ENCODE measurements at regions not wholly inside any gene's neighbourhood (a gene's known extent, or its start where the extent isn't known, plus 50 kb on each side); places are given as distances from the start of the nearest gene placed in this dataset.

- no peaks in the 10 kb centered on the region for H3K9me3 ChIP-seq (ENCODE audit: low read length)
Measured at GRCh38 chrX:43314525-43314924, 341.6 kb upstream of the MAOA start.

GRCh38 chrX:43315622-43316021, 340.5 kb upstream of the MAOA start:
- no peaks in the 10 kb centered on the region for H3K9me3 ChIP-seq (ENCODE audit: low read length)
- no peaks in the 10 kb centered on the region for H3K36me3 ChIP-seq (ENCODE audit: insufficient read depth, low read length)
- no peak overlapping the region for H2AFZ ChIP-seq (ENCODE audit: low read depth, low read length)
- peaks cover 2% of the 10 kb centered on the region for H3K4me1 ChIP-seq (ENCODE audit: insufficient read depth, low read length)
- H3K27me3 ChIP-seq (ENCODE audit: insufficient read depth, low read length): no peaks in the 10 kb centered on the region
- H3K4me3 ChIP-seq (ENCODE audit: low read length): no peak overlapping the region

More at GRCh38 chrX:43314525-43314924, 341.6 kb upstream of the MAOA start:
- Histone ChIP-seq H2AFZ (ENCODE audit: low read depth, low read length) (no peak overlapping the region), H3K27me3 (ENCODE audit: insufficient read depth, low read length) (no peaks in the 10 kb centered on the region), H3K4me1 (ENCODE audit: insufficient read depth, low read length) (peaks cover 2% of the 10 kb centered on the region), H3K4me3 (ENCODE audit: low read length) (no peak overlapping the region), H3K36me3 (ENCODE audit: insufficient read depth, low read length) (no peaks in the 10 kb centered on the region)

- no peaks in the 10 kb centered on the region for H3K36me3 ChIP-seq (ENCODE audit: insufficient read depth, low read length)
- peaks cover 2% of the 10 kb centered on the region for H3K4me1 ChIP-seq (ENCODE audit: insufficient read depth, low read length)
- no peaks in the 10 kb centered on the region for H3K27me3 ChIP-seq (ENCODE audit: insufficient read depth, low read length)
- H2AFZ ChIP-seq (ENCODE audit: low read depth, low read length): no peak overlapping the region
- H3K9me3 ChIP-seq (ENCODE audit: low read length): no peaks in the 10 kb centered on the region
- no peak overlapping the region for H3K4me3 ChIP-seq (ENCODE audit: low read length)
Measured at GRCh38 chrX:43316146-43316545, 340.0 kb upstream of the MAOA start.

DNA sequence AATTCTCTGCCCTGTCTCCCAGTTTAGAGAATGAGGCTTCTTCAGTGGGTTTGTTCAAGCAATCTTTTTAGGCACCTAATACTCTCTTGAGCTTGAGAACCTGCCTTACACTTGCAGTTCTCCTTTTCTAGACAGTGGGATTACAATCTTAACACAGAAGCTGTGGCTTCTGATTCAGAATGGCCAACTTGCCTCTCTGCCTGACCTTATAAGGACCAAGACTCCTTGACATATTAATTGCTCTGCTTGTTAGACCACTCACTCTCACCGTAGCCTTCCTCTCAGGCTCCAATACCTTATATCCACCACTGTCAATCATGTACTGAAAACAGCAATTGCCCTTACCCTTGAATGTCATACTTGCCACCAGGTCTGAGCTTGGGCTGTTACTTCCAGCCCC, 338.7 kb upstream of the MAOA start:
- Histone ChIP-seq H3K36me3 (ENCODE audit: insufficient read depth, low read length) (no peaks in the 10 kb centered on the region), H3K4me1 (ENCODE audit: insufficient read depth, low read length) (no peaks in the 10 kb centered on the region), H3K9me3 (ENCODE audit: low read length) (no peaks in the 10 kb centered on the region), H3K4me3 (ENCODE audit: low read length) (no peak overlapping the region), H2AFZ (ENCODE audit: low read depth, low read length) (no peak overlapping the region), H3K27me3 (ENCODE audit: insufficient read depth, low read length) (no peaks in the 10 kb centered on the region)

- no peak overlapping the region for H2AFZ ChIP-seq (ENCODE audit: low read depth, low read length)
- H3K4me3 ChIP-seq (ENCODE audit: low read length): no peak overlapping the region
- H3K27me3 ChIP-seq (ENCODE audit: insufficient read depth, low read length): no peaks in the 10 kb centered on the region
Measured at GRCh38 chrX:43328358-43328946, 327.6 kb upstream of the MAOA start.

DNA sequence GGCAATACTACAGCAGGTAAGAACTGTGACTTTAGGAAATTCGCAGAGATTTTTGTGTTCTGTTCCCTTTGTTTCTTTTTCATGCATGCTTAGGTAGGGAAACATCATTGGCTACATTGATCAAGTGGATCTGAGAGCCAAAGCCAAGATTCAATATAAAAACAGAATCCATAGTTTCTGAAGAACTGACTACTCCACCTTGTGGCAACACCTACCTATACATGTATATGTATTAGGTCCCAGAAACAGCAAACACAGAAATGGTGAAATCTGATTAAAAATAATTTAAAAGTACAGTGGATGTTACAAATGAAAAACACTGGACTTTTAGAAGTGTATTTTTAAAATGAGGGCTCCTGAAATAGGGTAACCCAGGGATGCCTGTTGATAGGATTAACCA, 322.6 kb upstream of the MAOA start:
- Histone ChIP-seq H3K36me3 (ENCODE audit: insufficient read depth, low read length) (no peaks in the 10 kb centered on the region), H3K9me3 (ENCODE audit: low read length) (no peaks in the 10 kb centered on the region), H3K4me1 (ENCODE audit: insufficient read depth, low read length) (no peaks in the 10 kb centered on the region), H3K4me3 (ENCODE audit: low read length) (no peak overlapping the region), H3K27me3 (ENCODE audit: insufficient read depth, low read length) (no peaks in the 10 kb centered on the region), H2AFZ (ENCODE audit: low read depth, low read length) (no peak overlapping the region)

More at GRCh38 chrX:43328358-43328946, 327.6 kb upstream of the MAOA start:
- Histone ChIP-seq H3K36me3 (ENCODE audit: insufficient read depth, low read length) (no peaks in the 10 kb centered on the region), H3K9me3 (ENCODE audit: low read length) (no peaks in the 10 kb centered on the region), H3K4me1 (ENCODE audit: insufficient read depth, low read length) (no peaks in the 10 kb centered on the region)

DNA sequence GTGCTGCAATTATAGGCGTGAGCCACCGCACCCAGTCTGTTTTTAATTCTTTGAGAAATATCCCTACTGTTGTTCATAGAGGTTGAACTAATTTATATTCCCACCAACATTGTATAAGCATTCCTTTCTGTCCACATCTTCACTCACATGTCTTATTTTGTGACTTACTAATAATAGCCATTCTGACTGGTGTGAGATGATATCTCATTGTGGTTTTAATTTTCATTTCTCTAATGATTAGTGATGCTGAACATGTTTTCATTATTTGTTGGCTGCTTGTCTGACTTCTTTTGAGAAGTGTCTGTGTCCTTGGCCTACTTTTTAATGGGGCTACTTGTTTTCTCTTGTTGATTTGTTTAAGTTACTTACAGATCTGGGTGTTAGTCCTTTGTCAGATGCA, 310.9 kb upstream of the MAOA start:
- Histone ChIP-seq H3K27me3 (ENCODE audit: insufficient read depth, low read length) (no peaks in the 10 kb centered on the region), H3K9me3 (ENCODE audit: low read length) (no peaks in the 10 kb centered on the region), H2AFZ (ENCODE audit: low read depth, low read length) (no peak overlapping the region), H3K4me3 (ENCODE audit: low read length) (no peak overlapping the region), H3K36me3 (ENCODE audit: insufficient read depth, low read length) (no peaks in the 10 kb centered on the region), H3K4me1 (ENCODE audit: insufficient read depth, low read length) (no peaks in the 10 kb centered on the region)

GRCh38 chrX:43349363-43349762, 306.7 kb upstream of the MAOA start:
- Histone ChIP-seq H3K4me1 (ENCODE audit: insufficient read depth, low read length) (no peaks in the 10 kb centered on the region), H3K36me3 (ENCODE audit: insufficient read depth, low read length) (no peaks in the 10 kb centered on the region), H3K27me3 (ENCODE audit: insufficient read depth, low read length) (no peaks in the 10 kb centered on the region), H2AFZ (ENCODE audit: low read depth, low read length) (no peak overlapping the region), H3K9me3 (ENCODE audit: low read length) (no peaks in the 10 kb centered on the region), H3K4me3 (ENCODE audit: low read length) (no peak overlapping the region)

DNA sequence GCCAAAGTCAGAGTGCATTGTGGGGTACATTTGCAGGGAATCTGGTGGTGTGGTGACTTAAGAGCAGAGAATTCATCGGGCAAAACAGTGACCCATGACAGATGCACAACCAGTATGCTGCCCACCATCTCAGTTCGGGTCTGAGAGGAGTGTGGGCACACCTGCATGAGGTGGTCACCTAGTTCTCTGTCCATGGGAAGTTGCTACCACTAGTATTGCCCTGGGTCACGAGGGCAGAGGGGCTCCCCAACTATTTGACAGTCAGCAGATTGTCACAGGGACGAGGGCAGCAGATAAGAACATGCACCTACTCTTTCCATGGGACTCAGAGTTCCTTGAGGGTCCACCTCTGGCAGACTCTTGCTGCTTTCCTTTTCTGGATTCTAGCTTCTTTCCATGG, 305.2 kb upstream of the MAOA start:
- no peaks in the 10 kb centered on the region for H3K9me3 ChIP-seq (ENCODE audit: low read length)
- no peaks in the 10 kb centered on the region for H3K36me3 ChIP-seq (ENCODE audit: insufficient read depth, low read length)
- H2AFZ ChIP-seq (ENCODE audit: low read depth, low read length): no peak overlapping the region
- no peaks in the 10 kb centered on the region for H3K4me1 ChIP-seq (ENCODE audit: insufficient read depth, low read length)
- H3K27me3 ChIP-seq (ENCODE audit: insufficient read depth, low read length): no peaks in the 10 kb centered on the region
- no peak overlapping the region for H3K4me3 ChIP-seq (ENCODE audit: low read length)

DNA sequence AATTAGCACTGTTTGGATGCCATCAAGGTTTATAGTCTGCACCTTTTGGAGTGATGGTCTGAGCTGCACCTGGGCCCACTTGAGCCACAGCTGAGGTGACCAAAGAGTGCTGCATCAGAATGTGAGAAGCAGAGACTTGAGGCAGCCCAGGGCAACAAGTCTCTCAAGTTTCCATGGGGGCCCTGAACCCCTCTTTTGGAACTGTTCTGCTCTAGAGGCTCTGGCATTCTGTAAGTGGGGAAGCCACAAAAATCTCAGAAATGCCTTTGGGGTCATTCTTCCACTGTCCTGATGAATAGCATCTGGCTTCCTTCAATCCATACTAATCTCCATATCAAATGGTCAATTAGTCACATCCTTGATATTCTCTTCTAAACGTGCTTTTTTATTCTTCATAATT, 298.4 kb upstream of the MAOA start:
- Histone ChIP-seq H3K4me1 (ENCODE audit: insufficient read depth, low read length) (no peaks in the 10 kb centered on the region), H3K4me3 (ENCODE audit: low read length) (no peak overlapping the region), H3K27me3 (ENCODE audit: insufficient read depth, low read length) (no peaks in the 10 kb centered on the region), H2AFZ (ENCODE audit: low read depth, low read length) (no peak overlapping the region), H3K9me3 (ENCODE audit: low read length) (no peaks in the 10 kb centered on the region), H3K36me3 (ENCODE audit: insufficient read depth, low read length) (no peaks in the 10 kb centered on the region)

GRCh38 chrX:43373032-43373431, 283.1 kb upstream of the MAOA start:
- Histone ChIP-seq H3K4me3 (ENCODE audit: low read length) (no peak overlapping the region), H2AFZ (ENCODE audit: low read depth, low read length) (no peak overlapping the region), H3K4me1 (ENCODE audit: insufficient read depth, low read length) (no peaks in the 10 kb centered on the region), H3K27me3 (ENCODE audit: insufficient read depth, low read length) (peaks cover 2% of the 10 kb centered on the region), H3K36me3 (ENCODE audit: insufficient read depth, low read length) (no peaks in the 10 kb centered on the region), H3K9me3 (ENCODE audit: low read length) (no peaks in the 10 kb centered on the region)

GRCh38 chrX:43375136-43375535, 281.0 kb upstream of the MAOA start:
- H3K9me3 ChIP-seq (ENCODE audit: low read length): no peaks in the 10 kb centered on the region
- H2AFZ ChIP-seq (ENCODE audit: low read depth, low read length): no peak overlapping the region
- no peaks in the 10 kb centered on the region for H3K4me1 ChIP-seq (ENCODE audit: insufficient read depth, low read length)
- H3K4me3 ChIP-seq (ENCODE audit: low read length): no peak overlapping the region
- no peaks in the 10 kb centered on the region for H3K36me3 ChIP-seq (ENCODE audit: insufficient read depth, low read length)
- peaks cover 2% of the 10 kb centered on the region for H3K27me3 ChIP-seq (ENCODE audit: insufficient read depth, low read length)

- no peak overlapping the region for H2AFZ ChIP-seq (ENCODE audit: low read depth, low read length)
- no peak overlapping the region for H3K4me3 ChIP-seq (ENCODE audit: low read length)
- H3K9me3 ChIP-seq (ENCODE audit: low read length): no peaks in the 10 kb centered on the region
- peaks cover 2% of the 10 kb centered on the region for H3K27me3 ChIP-seq (ENCODE audit: insufficient read depth, low read length)
- H3K4me1 ChIP-seq (ENCODE audit: insufficient read depth, low read length): no peaks in the 10 kb centered on the region
- no peaks in the 10 kb centered on the region for H3K36me3 ChIP-seq (ENCODE audit: insufficient read depth, low read length)
Measured at GRCh38 chrX:43380704-43381103, 275.4 kb upstream of the MAOA start.

DNA sequence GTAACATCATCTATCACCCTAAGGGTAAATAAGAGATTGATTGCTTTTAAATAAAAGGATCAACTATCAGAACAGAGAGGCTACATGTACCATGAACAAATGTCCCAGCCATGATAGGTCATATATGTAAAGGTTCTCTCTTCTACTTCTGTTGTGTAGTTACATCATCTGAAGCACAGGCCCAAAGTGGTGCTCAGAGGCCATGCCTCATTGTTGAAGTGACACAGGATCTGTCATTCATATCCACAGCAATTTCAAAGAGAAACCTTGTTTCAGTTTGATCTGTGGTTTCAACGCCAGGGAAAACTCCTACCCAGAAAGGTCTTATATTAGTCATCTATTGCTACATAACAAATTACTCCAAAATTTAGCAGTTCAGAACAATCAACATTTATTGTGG, 269.2 kb upstream of the MAOA start:
- H3K4me1 ChIP-seq (ENCODE audit: insufficient read depth, low read length): no peaks in the 10 kb centered on the region
- peaks cover 4% of the 10 kb centered on the region for H3K27me3 ChIP-seq (ENCODE audit: insufficient read depth, low read length)
- no peaks in the 10 kb centered on the region for H3K36me3 ChIP-seq (ENCODE audit: insufficient read depth, low read length)
- no peak overlapping the region for H3K4me3 ChIP-seq (ENCODE audit: low read length)
- no peak overlapping the region for H2AFZ ChIP-seq (ENCODE audit: low read depth, low read length)
- no peaks in the 10 kb centered on the region for H3K9me3 ChIP-seq (ENCODE audit: low read length)

All from neuron (in vitro differentiated cells).